IPS-NIHi7 (cell line): ENCODE measurements at regions not wholly inside any gene's neighbourhood (a gene's known extent, or its start where the extent isn't known, plus 50 kb on each side); places are given as distances from the start of the nearest gene placed in this dataset.
"Not testable (repeated sequence)": the region's sequence is repeated elsewhere in the genome, so short reads cannot be mapped to it uniquely, and the experiment has no call there.

ENCODE experiments used
- DNase-seq: peaks from one replicate; pipeline ENCODE4 v3.0.0; 2012; ENCODE audit warnings: mixed read lengths; ENCODE audit errors: extremely low spot score

- DNase-seq = no peak
Measured at GRCh38 chr18:78499586-78499985, 480.0 kb upstream of the SALL3 start.

GRCh38 chr18:78501251-78501650, 478.4 kb upstream of the SALL3 start:
- DNase-seq = no peak

GRCh38 chr18:78503129-78503528, 476.5 kb upstream of the SALL3 start:
- no peak for DNase-seq

GRCh38 chr18:78505851-78506461, 473.7 kb upstream of the SALL3 start:
- peak; percentile 51 for DNase-seq

- no peak for DNase-seq
Measured at GRCh38 chr18:78507217-78507616, 472.4 kb upstream of the SALL3 start.

GRCh38 chr18:78508228-78508824, 471.3 kb upstream of the SALL3 start:
- not testable (repeated sequence) for DNase-seq

- no peak for DNase-seq
Measured at GRCh38 chr18:78510091-78510490, 469.5 kb upstream of the SALL3 start.

- DNase-seq = no peak
Measured at GRCh38 chr18:78510636-78511035, 469.0 kb upstream of the SALL3 start.

GRCh38 chr18:78511666-78512601, 467.7 kb upstream of the SALL3 start:
- no peak for DNase-seq

- no peak for DNase-seq
Measured at GRCh38 chr18:78514910-78515670, 464.5 kb upstream of the SALL3 start.

- no peak for DNase-seq
Measured at GRCh38 chr18:78517328-78517727, 462.3 kb upstream of the SALL3 start.

- DNase-seq = no peak
Measured at GRCh38 chr18:78517973-78518372, 461.6 kb upstream of the SALL3 start.

GRCh38 chr18:78518805-78519204, 460.8 kb upstream of the SALL3 start:
- no peak for DNase-seq

- no peak for DNase-seq
Measured at GRCh38 chr18:78519394-78520062, 460.1 kb upstream of the SALL3 start.

- no peak for DNase-seq
Measured at GRCh38 chr18:78521136-78521535, 458.5 kb upstream of the SALL3 start.

GRCh38 chr18:78521744-78522143, 457.9 kb upstream of the SALL3 start:
- no peak for DNase-seq

- DNase-seq = no peak
Measured at GRCh38 chr18:78522507-78522906, 457.1 kb upstream of the SALL3 start.

- DNase-seq = no peak
Measured at GRCh38 chr18:78523850-78524249, 455.8 kb upstream of the SALL3 start.

- no peak for DNase-seq
Measured at GRCh38 chr18:78525366-78526111, 454.1 kb upstream of the SALL3 start.

- DNase-seq = no peak
Measured at GRCh38 chr18:78526275-78526674, 453.3 kb upstream of the SALL3 start.
